ENCODE measurements at regions not wholly inside any gene's neighbourhood (a gene's known extent, or its start where the extent isn't known, plus 50 kb on each side); places are given as distances from the start of the nearest gene placed in this dataset.

DNA sequence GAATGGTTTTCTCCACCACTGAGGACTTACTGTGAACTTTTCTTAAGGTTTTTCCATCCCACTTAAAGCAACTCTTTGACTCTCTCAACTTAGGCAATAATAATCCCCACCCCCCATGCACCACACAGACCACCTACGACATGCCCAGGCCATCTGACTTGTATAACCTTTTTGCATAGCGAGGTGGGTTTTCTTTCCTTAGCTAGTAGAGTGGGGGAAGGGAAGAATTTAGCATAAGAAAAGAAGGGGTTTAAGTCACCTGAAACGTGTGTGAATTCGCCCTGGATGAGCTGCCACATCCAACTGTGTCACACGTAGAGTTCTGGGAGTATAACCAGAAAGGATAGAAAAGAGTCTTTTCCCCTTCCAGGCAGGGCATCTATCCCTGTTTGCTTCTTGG, 262.7 kb downstream of the YTHDC2 start:
- peak overlapping the region; percentile 72 for H2AFZ ChIP-seq
- peaks cover 6% of the 10 kb centered on the region for H3K36me3 Mint-ChIP-seq (ENCODE audit: low read depth)
- peak; percentile 82 for ATAC-seq
- peak overlapping the region; percentile 39 for H3K27ac Mint-ChIP-seq
- H3K79me2 ChIP-seq (replicated peaks; ENCODE audit: insufficient read depth) = no peaks in the 10 kb centered on the region
- H3K4me3 ChIP-seq = peak overlapping the region; percentile 31; the same call in 1 of the 2 replicates
- H3K9me2 ChIP-seq (ENCODE audit: insufficient read depth) = peaks cover 23% of the 10 kb centered on the region
- H3F3A ChIP-seq (replicated peaks; ENCODE audit: low read depth) = no peaks in the 10 kb centered on the region
- H3K4me3 Mint-ChIP-seq = no peak overlapping the region
- DNase-seq (ENCODE audit: low spot score) = peak; percentile 66
- no peaks in the 10 kb centered on the region for H3K27me3 ChIP-seq (ENCODE audit: insufficient read depth)
- H3K4me1 Mint-ChIP-seq = peaks cover 17% of the 10 kb centered on the region
- H3K27ac ChIP-seq (ENCODE audit: low read depth) = 0 out of 2 replicates have a peak overlapping the region, but pooled peaks have one; percentile 14
- H3K4me1 ChIP-seq (ENCODE audit: insufficient read depth) = peaks cover 20% of the 10 kb centered on the region
- no peaks in the 10 kb centered on the region for H3K36me3 ChIP-seq (ENCODE audit: insufficient read depth)
- H3K9me3 Mint-ChIP-seq = peaks cover 6% of the 10 kb centered on the region; the same call in 2 of the 3 replicates
- peaks cover 1% of the 10 kb centered on the region for H3K27me3 Mint-ChIP-seq (ENCODE audit: insufficient read depth, low read depth, poor library complexity)
- H4K20me1 ChIP-seq (replicated peaks; ENCODE audit: insufficient read depth) = no peaks in the 10 kb centered on the region
- H3K4me2 ChIP-seq = peak overlapping the region; percentile 76
- TF ChIP-seq, protein P1, sequence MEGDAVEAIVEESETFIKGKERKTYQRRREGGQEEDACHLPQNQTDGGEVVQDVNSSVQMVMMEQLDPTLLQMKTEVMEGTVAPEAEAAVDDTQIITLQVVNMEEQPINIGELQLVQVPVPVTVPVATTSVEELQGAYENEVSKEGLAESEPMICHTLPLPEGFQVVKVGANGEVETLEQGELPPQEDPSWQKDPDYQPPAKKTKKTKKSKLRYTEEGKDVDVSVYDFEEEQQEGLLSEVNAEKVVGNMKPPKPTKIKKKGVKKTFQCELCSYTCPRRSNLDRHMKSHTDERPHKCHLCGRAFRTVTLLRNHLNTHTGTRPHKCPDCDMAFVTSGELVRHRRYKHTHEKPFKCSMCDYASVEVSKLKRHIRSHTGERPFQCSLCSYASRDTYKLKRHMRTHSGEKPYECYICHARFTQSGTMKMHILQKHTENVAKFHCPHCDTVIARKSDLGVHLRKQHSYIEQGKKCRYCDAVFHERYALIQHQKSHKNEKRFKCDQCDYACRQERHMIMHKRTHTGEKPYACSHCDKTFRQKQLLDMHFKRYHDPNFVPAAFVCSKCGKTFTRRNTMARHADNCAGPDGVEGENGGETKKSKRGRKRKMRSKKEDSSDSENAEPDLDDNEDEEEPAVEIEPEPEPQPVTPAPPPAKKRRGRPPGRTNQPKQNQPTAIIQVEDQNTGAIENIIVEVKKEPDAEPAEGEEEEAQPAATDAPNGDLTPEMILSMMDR (conservative IDR thresholded peaks at IDR 0.05; ENCODE audit: low read depth in 2 of 2) = no peak
- TF ChIP-seq ZNF114 (CRISPR knock-in tag; IDR thresholded peaks at IDR 0.05) = no peak

DNA sequence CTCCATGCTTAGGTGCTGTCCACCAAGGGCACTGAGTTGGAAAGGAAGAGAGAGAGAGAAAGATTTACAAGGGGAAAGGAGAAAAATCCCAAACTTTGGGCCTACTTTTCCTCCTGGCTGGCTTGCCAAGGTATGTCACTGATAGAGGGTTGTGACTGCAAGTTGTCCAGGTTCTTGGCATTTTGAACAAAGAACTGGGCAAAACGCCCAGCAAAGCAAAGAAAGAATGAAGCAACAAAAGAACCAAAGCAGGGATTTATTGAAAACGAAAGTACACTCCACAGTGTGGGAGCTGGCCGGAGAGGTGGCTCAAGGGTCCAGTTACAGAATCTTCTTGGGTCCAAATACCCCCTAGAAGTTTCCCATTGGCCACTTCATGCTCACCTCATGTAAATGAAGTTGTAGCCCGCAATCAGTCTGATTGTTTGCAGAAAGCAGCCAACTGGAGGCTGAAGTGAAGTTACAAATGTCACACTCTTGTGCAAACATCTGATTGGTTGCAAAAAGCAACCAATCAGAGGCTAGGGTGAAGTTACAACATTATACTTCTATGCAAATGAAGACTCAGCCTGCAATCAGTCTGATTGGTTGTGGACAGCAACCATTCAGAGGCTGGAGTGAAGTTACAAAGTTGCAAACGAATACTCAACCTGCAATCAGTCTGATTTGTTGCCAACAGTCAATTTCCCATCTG, 263.5 kb downstream of the YTHDC2 start:
- peak overlapping the region; percentile 39; the same call in 1 of the 2 replicates for H3K27ac Mint-ChIP-seq
- TF ChIP-seq NANOG (IDR thresholded peaks at IDR 0.05; ENCODE audit: borderline replicate concordance) = no peak
- no peak for TF ChIP-seq JUNB (IDR thresholded peaks at IDR 0.05; ENCODE audit: unreplicated experiment)
- TF ChIP-seq REST (IDR thresholded peaks at IDR 0.05; ENCODE audit: unreplicated experiment) = no peak
- no peak for TF ChIP-seq CREB1 (CRISPR knock-in tag; IDR thresholded peaks at IDR 0.05; ENCODE audit: low read depth)
- TF ChIP-seq, protein P1 (conservative IDR thresholded peaks at IDR 0.05; ENCODE audit: low read depth in 2 of 2) = no peak
- TF ChIP-seq EZH2 (IDR thresholded peaks at IDR 0.05; ENCODE audit: low read depth, unreplicated experiment) = no peak
- TF ChIP-seq POLR2AphosphoS5 (IDR thresholded peaks at IDR 0.05; ENCODE audit: low read depth) = no peak

More for the DNA sequence above, 263.5 kb downstream of the YTHDC2 start:
- Mint-ChIP-seq H3K36me3 (ENCODE audit: low read depth) (peaks cover 6% of the 10 kb centered on the region), H3K27me3 (ENCODE audit: insufficient read depth, low read depth, poor library complexity) (peaks cover 1% of the 10 kb centered on the region), H3K4me3 (no peak overlapping the region), H3K4me1 (peaks cover 17% of the 10 kb centered on the region), H3K9me3 (peaks cover 6% of the 10 kb centered on the region; the same call in 2 of the 3 replicates)
- Histone ChIP-seq H3K36me3 (ENCODE audit: insufficient read depth) (no peaks in the 10 kb centered on the region), H4K20me1 (replicated peaks; ENCODE audit: insufficient read depth) (no peaks in the 10 kb centered on the region), H3K27ac (ENCODE audit: low read depth) (0 out of 2 replicates have a peak overlapping the region, but pooled peaks have one; percentile 14), H3F3A (replicated peaks; ENCODE audit: low read depth) (no peaks in the 10 kb centered on the region), H3K27me3 (ENCODE audit: insufficient read depth) (no peaks in the 10 kb centered on the region), H3K79me2 (replicated peaks; ENCODE audit: insufficient read depth) (no peaks in the 10 kb centered on the region), H3K4me1 (ENCODE audit: insufficient read depth) (peaks cover 20% of the 10 kb centered on the region), H2AFZ (peak overlapping the region; percentile 72; the same call in 1 of the 2 replicates), H3K4me3 (peak overlapping the region; percentile 31; the same call in 1 of the 2 replicates), H3K4me2 (peak overlapping the region; percentile 76), H3K9me2 (ENCODE audit: insufficient read depth) (peaks cover 15% of the 10 kb centered on the region)
- no peak for DNase-seq (ENCODE audit: low spot score)
- no peak for ATAC-seq
